ENCODE measurements at regions not wholly inside any gene's neighbourhood (a gene's known extent, or its start where the extent isn't known, plus 50 kb on each side); places are given as distances from the start of the nearest gene placed in this dataset.

DNA sequence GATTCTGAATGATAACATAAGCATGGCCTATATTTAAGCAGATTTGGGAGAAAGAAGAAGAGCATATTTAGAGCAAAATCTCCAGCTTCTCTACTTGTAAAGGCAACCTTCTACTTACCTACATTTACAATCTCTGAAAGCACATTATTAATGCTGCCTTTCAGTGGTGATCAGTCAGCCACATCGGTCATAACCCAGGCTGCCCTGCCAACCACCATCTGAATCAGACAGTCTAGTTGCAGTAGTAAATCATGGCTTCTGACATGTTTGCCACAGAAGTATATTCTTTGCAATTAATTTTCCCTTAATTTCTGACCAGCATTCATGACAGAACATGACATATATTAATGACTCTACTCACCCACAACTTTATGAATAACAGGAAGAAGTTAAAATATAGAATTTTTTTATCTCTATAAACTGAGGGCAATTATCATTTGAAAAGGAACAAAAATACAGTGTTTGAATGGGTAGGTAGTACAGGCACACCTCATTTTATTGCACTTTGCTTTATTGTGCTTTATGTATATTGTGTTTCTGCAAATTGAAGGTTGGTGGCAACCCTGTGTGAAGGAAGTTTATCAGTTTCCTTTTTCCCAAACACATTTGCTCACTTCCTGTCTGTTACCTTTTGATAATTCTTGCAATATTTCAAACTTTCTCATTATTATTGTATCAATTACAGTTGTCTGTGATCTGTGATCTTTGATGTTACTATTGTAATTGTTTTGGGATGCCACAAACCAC, 531.6 kb upstream of the CHAC2 start:
- no peak for DNase-seq (ENCODE audit: low read depth, low spot score)
- Histone ChIP-seq H3K4me1 (ENCODE audit: control insufficient read depth, insufficient read depth, low read length) (no peaks in the 10 kb centered on the region), H3K27me3 (replicated peaks in 1 of 2; ENCODE audit: control insufficient read depth in 2 of 2, insufficient read depth in 2 of 2, low read length in 1 of 2) (no peaks in the 10 kb centered on the region), H3K27ac (ENCODE audit: control insufficient read depth, insufficient read depth) (no peak overlapping the region), H3K9ac (ENCODE audit: control insufficient read depth, insufficient read depth, low read length) (no peak overlapping the region), H3K9me3 (replicated peaks; ENCODE audit: control insufficient read depth, insufficient read depth, low read length) (no peaks in the 10 kb centered on the region), H2AFZ (ENCODE audit: control insufficient read depth, low read depth, low read length) (no peak overlapping the region), H3K36me3 (ENCODE audit: control insufficient read depth in 2 of 2, insufficient read depth in 2 of 2, low read length in 1 of 2) (no peaks in the 10 kb centered on the region), H4K20me1 (ENCODE audit: control insufficient read depth, insufficient read depth) (no peaks in the 10 kb centered on the region), H3K4me3 (no peak overlapping the region), H3K79me2 (ENCODE audit: control insufficient read depth, insufficient read depth, low read length) (no peaks in the 10 kb centered on the region), H3K4me2 (ENCODE audit: control insufficient read depth, insufficient read depth) (no peak overlapping the region)
- POLR2A ChIA-PET = no interaction called here
- CTCF ChIA-PET = no interaction called here
- RAD21 ChIA-PET (ENCODE audit: unreplicated experiment) = no interaction called here
- no peak for ATAC-seq
- TF ChIP-seq GABPA (IDR thresholded peaks at IDR 0.05; ENCODE audit: low read depth) = no peak
- no peak for TF ChIP-seq ZNF207 (IDR thresholded peaks at IDR 0.05; ENCODE audit: borderline replicate concordance)
- TF ChIP-seq, protein P1, sequence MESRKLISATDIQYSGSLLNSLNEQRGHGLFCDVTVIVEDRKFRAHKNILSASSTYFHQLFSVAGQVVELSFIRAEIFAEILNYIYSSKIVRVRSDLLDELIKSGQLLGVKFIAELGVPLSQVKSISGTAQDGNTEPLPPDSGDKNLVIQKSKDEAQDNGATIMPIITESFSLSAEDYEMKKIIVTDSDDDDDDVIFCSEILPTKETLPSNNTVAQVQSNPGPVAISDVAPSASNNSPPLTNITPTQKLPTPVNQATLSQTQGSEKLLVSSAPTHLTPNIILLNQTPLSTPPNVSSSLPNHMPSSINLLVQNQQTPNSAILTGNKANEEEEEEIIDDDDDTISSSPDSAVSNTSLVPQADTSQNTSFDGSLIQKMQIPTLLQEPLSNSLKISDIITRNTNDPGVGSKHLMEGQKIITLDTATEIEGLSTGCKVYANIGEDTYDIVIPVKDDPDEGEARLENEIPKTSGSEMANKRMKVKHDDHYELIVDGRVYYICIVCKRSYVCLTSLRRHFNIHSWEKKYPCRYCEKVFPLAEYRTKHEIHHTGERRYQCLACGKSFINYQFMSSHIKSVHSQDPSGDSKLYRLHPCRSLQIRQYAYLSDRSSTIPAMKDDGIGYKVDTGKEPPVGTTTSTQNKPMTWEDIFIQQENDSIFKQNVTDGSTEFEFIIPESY (IDR thresholded peaks at IDR 0.05) = no peak
- no peak for TF ChIP-seq RUNX3 (IDR thresholded peaks at IDR 0.05; ENCODE audit: low read length)
- TF ChIP-seq CEBPB (IDR thresholded peaks at IDR 0.05; ENCODE audit: borderline replicate concordance in 1 of 2, low read depth in 2 of 2, low read length in 2 of 2) = no peak
- TF ChIP-seq, protein P2, sequence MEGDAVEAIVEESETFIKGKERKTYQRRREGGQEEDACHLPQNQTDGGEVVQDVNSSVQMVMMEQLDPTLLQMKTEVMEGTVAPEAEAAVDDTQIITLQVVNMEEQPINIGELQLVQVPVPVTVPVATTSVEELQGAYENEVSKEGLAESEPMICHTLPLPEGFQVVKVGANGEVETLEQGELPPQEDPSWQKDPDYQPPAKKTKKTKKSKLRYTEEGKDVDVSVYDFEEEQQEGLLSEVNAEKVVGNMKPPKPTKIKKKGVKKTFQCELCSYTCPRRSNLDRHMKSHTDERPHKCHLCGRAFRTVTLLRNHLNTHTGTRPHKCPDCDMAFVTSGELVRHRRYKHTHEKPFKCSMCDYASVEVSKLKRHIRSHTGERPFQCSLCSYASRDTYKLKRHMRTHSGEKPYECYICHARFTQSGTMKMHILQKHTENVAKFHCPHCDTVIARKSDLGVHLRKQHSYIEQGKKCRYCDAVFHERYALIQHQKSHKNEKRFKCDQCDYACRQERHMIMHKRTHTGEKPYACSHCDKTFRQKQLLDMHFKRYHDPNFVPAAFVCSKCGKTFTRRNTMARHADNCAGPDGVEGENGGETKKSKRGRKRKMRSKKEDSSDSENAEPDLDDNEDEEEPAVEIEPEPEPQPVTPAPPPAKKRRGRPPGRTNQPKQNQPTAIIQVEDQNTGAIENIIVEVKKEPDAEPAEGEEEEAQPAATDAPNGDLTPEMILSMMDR (IDR thresholded peaks at IDR 0.05 in 2 of 3, conservative IDR thresholded peaks at IDR 0.05 in 1 of 3; ENCODE audit: control insufficient read depth in 2 of 3, extremely low read depth in 1 of 3, insufficient read depth in 1 of 3, low read depth in 3 of 3, low read length in 3 of 3) = no peak
- no peak for TF ChIP-seq ATF7 (IDR thresholded peaks at IDR 0.05; ENCODE audit: low read depth)
- TF ChIP-seq IKZF2 (IDR thresholded peaks at IDR 0.05) = no peak
- no peak for TF ChIP-seq FOS (IDR thresholded peaks at IDR 0.05; ENCODE audit: borderline replicate concordance, extremely low read depth, insufficient read length)
- no peak for TF ChIP-seq TCF3 (IDR thresholded peaks at IDR 0.05; ENCODE audit: borderline replicate concordance, insufficient read depth, low read depth, low read length)
- no peak for TF ChIP-seq IRF3 (IDR thresholded peaks at IDR 0.05)
- no peak for TF ChIP-seq MEF2A (IDR thresholded peaks at IDR 0.05; ENCODE audit: insufficient read depth, low read depth, low read length)
- TF ChIP-seq SMC3 (IDR thresholded peaks at IDR 0.05; ENCODE audit: borderline replicate concordance, low read length) = no peak
- TF ChIP-seq SMAD1 (IDR thresholded peaks at IDR 0.05; ENCODE audit: low read depth, partially characterized antibody) = no peak
- TF ChIP-seq IRF5 (IDR thresholded peaks at IDR 0.05; ENCODE audit: borderline replicate concordance) = no peak
- no peak for TF ChIP-seq NFYA (IDR thresholded peaks at IDR 0.05; ENCODE audit: borderline replicate concordance, low read depth, low read length)
- no peak for FAIRE-seq
- no TSS peak for BruUV-seq (replicated peaks)
- in situ Hi-C loops (cut with MboI) (no loop called here), intact Hi-C loops (cut with micrococcal nuclease; ENCODE audit: unreplicated experiment) (no loop called here)
- 0% methylated on average over 1 of the region's 1 CpG for WGBS (ENCODE audit: insufficient coverage, insufficient replicate concordance, low lambda C conversion rate, missing lambda C conversion rate)
- SMC1A ChIA-PET (ENCODE audit: uncharacterized antibody, unreplicated experiment) = no interaction called here
